Mammary epithelial cell (primary cell): ENCODE measurements at regions not wholly inside any gene's neighbourhood (a gene's known extent, or its start where the extent isn't known, plus 50 kb on each side); places are given as distances from the start of the nearest gene placed in this dataset.

ENCODE experiments used
- EZH2 ChIP-seq: IDR thresholded peaks from 2 replicates; pipeline ENCODE4 v1.6.1; 2012; ENCODE audit warnings: low read length, inconsistent platforms, borderline replicate concordance
- TF ChIP-seq, protein P1 (sequence below), 2 donors: IDR thresholded peaks in 1 of 2; conservative IDR thresholded peaks in 1 of 2; 2 replicates each; pipeline ENCODE4 v1.5.1; 2011 to 2012; ENCODE audit warnings: inconsistent platforms in 2 of 2, low read length in 2 of 2, mild to moderate bottlenecking in 2 of 2, control low read depth in 1 of 2, low read depth in 1 of 2; ENCODE audit not compliant: insufficient read depth in 1 of 2; ENCODE audit errors: extremely low read depth in 1 of 2

DNA sequence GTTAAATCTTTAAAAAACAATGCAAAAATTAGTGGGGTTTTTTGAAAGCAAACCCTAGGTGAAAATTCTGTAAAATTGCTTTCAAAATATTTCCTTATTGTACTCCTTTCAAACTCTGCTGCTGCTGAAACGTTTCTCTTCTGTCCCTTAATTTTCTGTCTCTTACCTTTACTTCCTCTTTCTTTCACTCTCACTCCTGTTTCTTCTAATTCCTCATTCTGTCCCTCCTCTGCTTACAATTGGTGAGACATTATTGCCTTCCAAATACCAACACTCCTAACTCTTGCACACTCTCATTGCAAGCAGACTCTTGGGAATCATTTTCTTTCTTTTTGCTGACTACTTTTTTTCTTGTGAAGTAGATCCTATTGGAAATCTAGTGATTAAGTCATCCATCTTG lies 685.6 kb upstream of the SLITRK1 start:
- TF ChIP-seq, protein P1, sequence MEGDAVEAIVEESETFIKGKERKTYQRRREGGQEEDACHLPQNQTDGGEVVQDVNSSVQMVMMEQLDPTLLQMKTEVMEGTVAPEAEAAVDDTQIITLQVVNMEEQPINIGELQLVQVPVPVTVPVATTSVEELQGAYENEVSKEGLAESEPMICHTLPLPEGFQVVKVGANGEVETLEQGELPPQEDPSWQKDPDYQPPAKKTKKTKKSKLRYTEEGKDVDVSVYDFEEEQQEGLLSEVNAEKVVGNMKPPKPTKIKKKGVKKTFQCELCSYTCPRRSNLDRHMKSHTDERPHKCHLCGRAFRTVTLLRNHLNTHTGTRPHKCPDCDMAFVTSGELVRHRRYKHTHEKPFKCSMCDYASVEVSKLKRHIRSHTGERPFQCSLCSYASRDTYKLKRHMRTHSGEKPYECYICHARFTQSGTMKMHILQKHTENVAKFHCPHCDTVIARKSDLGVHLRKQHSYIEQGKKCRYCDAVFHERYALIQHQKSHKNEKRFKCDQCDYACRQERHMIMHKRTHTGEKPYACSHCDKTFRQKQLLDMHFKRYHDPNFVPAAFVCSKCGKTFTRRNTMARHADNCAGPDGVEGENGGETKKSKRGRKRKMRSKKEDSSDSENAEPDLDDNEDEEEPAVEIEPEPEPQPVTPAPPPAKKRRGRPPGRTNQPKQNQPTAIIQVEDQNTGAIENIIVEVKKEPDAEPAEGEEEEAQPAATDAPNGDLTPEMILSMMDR (conservative IDR thresholded peaks at IDR 0.05 in 1 of 2, IDR thresholded peaks at IDR 0.05 in 1 of 2; ENCODE audit: extremely low read depth in 1 of 2, insufficient read depth in 1 of 2, low read depth in 1 of 2, low read length in 2 of 2) = no peak
- no peak for TF ChIP-seq EZH2
